ENCODE measurements at regions not wholly inside any gene's neighbourhood (a gene's known extent, or its start where the extent isn't known, plus 50 kb on each side); places are given as distances from the start of the nearest gene placed in this dataset.

DNA sequence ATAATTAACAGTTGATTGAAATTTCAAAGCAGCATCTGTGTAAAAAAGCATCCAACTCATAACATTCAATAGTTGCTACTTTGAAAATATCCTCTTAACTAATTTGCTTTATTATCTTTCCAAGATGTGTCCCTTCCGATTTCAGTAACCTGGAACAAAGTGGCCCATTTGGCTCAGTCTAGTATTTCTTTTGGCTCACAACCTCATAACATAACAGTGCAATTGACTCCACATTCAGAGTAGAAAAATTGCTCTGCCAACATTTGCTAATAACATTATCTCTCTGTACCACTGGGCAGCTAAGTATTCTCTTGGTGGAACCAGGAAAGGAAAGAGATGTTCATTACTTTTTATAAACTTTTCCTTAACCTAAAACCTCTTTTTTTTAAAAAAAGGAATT, 571.1 kb upstream of the ARGLU1 start:
- no peak for DNase-seq

DNA sequence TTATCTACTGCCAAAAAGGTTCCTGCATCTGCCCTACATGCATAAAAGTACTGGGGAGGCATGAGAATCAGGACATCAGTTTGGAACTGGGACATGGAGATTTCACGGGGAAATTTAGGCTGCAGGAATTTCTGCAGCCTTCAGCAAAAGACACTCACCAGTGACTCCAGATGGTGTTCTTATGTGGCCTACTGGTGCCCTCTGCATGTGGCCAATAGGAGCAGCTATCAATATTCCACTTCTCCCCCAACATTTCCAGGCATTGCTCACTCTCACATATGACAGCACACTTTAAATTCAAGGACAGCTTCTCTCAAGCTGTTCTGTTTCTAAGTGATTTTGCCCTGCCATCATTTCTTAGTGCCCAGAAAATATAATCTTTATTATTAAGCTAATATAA, 570.5 kb upstream of the ARGLU1 start:
- no peak for DNase-seq

DNA sequence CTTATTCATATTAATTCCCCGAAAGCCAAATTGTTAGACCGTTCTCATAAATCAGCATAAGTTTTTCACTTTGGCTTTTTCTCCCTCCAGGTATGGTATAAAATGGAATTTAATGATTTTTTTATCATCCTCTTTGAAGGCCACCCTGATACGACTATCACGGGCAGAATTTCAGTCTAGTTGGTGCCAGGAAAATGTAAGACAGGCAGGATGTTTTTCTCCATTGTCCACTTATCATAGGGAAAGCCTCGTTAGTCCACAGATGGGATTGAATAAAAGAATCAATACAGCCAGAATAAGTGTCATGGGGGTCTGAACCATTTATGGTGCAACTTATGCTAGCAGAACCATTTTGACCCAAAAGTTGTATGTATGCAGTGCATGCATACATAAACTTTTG, 566.0 kb upstream of the ARGLU1 start:
- DNase-seq = no peak

DNA sequence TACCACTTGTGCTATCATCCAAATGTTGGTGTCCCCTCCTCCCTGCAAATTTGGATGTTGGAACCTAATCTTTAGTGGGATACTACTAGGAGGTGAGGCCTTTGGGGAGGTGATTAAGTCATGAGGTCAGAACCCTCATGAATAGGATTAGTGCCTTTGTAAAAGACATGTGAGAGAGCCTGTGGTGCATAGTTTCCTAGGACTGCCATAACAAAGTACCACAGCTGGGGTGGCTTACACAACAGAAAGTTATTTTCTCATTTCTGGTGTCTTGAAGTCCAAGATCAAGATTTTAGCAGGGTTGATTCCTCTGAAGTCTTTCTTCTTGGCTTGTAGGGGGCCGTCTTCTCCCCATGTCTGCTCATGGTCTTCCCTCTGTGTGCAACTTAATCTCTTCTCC, 562.6 kb upstream of the ARGLU1 start:
- no peak for DNase-seq

DNA sequence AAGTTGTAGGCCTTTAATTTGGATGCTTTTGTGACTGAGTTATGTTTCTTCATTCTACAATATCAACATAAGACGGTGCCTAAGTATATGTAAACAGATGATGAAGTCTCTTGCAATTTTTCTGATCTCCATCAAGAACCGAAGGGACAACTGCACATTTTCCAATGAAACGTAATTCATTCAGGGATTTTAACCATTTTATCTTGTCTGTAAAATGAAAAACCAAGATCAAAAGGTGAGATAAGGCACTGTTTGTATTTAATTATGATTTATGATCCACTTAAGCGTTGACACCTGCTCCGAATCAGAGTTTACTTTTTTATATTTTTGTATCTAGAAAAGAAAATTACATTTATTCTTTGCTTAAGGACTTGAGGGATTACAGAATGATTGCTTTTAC, 556.8 kb upstream of the ARGLU1 start:
- no peak for DNase-seq

DNA sequence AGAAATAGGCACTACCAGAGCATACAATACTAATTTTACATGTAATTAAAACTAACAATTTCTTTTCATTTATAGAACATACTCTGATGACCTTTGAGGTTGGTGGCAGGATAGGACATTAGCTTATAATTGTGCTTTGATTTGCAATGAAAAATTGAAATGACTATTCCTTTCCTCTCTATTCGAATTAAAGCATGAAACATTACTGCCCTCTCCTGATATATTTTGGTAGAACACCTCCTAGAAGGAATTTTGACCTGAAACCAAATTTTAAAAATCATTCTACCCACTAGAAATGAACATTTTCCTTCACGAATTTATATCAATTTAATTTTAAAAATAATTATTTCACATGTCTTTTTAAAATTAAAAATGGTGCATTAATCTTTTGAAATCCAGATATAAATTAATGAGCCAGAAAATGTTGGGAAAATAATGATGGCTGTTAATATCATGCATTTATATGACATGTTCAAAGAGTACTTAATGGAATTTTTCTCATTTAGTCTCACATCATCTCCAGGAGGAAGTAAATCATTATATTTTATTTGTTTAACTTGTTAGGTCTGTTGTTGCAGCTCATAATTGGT, 556.3 kb upstream of the ARGLU1 start:
- no peak for DNase-seq

DNA sequence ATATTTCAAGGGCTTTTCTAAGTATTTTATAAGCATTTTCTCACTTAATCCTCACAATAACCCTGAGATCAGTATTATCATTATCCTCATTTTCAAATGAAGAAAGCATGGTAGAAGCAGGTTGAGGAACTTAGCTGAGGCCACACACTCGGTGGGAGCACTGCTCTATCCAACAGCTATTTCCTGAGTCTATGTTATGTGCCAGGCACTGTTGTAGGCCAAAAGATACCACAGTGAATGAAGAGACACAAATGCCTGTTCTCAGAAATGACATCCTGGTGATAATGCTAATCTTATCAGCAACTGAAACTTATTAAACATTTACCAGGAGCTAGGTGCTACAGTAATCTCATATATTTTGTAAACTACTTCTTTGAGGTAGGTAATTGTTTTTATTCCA, 553.9 kb upstream of the ARGLU1 start:
- DNase-seq = no peak

DNA sequence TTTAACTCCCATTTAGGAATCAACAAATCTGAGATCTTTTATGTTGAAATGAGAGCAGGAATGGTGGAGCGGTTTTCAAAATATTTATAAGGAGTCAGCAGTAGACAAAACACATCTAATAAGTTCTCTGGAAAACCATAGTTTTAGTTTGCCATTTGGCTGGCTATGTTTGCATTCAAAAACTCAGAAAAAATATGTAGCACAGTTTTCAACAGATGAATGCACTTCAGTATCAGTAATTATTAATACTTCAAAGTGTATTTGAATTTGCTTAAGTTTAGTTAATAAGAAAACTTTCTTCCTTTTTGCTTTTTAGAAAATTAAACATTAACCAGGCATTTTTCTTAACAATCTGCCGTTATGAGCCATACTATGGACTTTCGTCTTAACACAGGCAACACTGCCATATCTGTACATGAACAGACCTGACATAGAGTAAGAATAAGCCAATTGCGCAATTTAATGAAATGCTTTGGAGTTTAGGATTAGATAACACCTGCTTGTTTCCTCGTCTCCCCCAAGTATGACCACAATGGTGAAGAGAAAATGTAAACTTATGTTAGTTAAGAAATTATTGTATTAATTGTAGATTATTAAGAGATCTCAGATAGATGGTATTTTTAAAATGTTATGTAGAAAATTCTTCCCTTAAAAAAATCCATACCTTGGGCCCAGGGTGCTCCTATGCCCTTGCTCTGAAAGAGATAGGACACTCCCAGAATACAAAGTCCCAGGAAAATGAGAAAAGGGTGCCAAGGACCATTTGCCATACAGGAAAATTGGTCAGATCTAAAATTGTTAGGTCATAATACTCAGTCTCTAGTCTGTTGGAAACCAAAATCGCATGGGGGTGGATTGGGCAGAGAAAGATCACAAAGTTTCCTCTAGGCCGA, 552.3 kb upstream of the ARGLU1 start:
- no peak for DNase-seq

DNA sequence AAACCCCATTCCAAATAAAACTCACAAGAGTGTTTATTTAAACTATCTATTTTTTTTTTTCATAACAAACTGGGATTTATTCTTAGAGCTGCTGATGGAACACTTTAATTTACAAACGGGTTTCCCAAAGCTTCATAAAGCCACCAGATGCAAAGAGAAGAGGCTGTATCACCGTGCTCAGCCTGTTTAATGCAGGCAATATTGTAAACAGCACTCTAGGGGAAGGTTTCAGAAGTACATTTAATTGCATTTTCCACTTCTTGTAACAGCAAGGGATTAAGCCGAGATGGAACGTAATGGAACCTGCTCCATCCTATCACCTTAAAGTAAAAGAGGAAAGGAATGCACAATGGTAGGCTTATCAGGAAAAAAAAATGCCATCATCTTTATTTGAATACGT, 550.6 kb upstream of the ARGLU1 start:
- DNase-seq = no peak

DNA sequence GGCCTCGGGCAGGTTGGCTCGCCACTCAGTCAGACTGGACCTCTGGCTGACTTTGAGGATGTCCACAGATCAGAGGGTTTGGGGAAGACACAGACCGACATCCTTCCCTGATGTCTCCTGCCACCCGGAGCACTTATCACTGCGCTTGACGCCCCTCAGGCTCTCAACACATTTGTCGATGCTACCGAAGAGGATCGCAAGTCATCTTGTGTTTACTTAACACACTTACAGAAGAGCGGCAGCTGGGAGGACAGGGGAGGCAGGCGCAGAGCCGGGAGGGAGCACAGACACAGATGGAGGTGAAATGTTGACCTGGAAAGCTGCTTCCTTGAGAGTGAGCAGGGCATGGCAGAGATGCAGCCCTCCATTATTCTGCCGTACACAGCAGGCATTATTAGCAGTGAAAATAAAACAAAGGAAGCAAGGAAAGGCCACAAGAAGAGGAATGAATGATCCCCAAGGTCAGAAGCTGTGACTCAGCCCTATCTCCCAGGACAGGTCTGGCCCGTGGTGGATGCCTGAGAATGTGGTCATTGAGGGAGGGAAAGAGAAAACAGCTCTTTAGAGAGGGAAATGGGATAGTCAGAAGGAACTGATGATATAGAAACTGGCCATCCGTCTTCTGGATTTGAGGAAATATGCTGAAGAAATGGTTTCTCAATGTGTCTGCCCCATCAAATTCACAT, 549.5 kb upstream of the ARGLU1 start:
- no peak for DNase-seq

DNA sequence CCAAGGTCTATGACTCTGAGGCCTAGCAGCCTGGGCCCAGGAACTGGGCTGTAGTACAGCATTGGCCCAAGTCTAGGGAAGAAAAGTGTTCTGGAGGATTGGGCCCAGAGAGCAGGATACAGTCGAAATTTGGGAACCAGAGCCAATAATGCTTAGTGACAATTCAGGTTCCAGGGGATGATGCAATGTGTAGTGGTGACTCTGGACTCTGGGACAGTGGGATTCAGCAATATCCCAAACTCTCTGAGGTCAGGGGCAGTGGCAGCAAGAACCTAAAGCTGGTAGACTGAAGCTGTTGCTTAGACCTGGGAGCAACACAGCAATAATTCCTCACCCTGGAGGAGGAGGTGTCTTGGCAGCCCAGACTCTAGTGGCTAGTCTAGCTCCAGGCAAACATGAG, 545.5 kb upstream of the ARGLU1 start:
- DNase-seq = no peak

DNA sequence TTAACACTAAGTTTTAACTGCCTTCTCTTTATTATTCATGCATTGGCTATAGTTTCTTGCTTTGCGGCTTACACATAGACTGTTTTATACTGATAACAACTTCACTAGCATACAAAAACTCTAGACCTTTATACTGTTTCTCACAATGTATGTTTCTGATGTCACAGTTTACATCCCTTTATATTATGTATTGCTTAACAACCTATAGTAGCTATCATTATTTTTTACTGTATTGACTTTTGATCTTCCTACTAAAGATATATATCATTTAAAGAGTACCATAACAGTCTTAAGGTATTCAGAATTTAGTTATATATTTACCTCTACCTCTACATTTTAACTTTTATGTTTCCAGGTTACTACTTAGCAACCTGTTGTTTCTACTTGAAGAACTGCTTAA, 543.3 kb upstream of the ARGLU1 start:
- DNase-seq = no peak

DNA sequence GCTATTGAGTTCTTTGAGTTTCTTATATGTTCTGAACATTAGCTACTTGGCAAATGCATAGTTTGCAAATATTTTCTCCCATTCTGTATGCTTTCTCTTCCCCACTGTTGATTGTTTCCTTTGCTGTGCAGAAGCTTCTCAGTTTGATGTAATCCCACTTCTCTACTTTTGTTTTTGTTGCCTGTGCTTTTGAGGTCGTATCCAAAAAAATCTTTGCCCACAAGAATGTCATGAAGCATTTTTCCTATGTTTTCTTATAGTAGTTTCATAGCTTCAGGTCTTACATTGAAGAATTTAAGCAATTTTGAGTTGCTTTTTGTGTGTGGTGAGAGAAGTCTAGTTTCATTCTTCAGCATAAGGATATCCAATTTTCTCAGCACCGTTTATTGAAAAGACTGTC, 536.7 kb upstream of the ARGLU1 start:
- no peak for DNase-seq

DNA sequence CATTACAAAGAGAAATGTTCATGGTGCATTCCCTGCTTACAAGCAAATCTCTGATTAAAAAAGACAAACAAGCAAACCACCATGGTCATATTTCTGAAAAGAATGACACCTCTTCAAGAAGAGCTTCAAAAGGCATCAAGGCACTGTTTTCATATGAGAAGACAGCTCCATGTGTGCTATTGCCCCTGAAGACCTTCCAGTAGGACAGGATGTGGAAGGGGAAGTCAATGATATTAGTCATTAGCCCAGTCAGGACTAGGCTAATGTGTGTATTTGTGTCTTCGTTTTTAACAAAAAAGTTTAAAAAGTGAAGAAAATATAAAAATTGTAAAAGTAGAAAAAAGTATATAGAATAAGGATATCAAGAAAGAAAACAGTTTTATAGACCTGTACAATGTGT, 534.7 kb upstream of the ARGLU1 start:
- DNase-seq = no peak

DNA sequence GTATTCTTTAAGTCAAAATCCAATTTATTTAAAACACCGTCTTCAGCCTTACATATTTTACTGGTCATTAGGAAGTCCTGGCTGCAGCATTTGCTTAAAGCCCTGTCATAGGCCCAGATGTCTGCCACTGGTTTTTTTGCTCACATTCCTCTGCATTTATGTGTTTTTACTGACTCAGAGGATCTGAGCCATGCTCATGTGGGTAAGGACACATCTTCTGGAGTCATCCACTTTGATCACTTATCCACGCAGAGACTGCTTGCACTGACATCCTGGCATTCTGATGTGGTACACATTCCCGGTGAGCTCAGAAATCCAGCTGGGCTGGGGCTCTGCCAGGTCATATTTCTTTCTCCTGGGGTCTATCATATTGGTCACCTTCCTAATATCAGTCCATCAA, 531.7 kb upstream of the ARGLU1 start:
- DNase-seq = no peak

DNA sequence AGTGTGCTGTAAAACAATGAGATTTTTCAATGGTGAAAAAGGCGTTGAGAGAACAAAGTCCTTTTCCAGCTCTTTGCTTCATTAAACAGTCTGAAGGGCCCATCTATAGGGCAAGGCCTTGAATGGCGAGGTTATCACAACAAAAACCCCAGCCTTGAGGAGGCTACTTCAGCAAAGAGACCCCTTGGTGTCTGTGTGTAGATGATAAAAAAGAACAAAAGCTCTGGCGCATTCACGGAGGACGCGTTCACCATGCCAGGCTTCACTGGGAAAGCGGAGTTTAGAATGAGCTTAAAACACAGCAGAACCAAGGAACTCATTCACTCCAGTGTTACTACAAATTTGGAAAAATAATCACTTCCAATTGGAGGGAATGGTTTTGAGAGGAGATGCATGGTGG, 530.0 kb upstream of the ARGLU1 start:
- DNase-seq = no peak

DNA sequence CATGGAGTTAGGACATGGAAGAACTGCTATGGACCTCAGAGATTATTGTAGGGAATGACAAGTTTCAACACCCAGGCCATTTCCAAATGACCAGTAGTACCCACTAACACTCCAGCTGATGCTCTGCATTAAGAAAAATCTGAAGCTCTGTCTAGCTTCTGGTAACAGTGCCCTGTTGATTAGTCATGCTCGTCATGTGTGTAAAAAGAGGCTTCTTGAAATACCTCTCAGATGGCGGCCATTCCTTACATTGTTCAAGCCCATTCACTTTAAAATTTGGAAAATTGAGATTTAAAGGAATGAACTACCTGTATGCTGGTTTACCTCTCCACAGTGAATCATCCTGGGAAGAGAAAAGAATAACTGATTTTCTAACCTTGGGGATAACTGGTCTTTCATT, 527.9 kb upstream of the ARGLU1 start:
- no peak for DNase-seq

DNA sequence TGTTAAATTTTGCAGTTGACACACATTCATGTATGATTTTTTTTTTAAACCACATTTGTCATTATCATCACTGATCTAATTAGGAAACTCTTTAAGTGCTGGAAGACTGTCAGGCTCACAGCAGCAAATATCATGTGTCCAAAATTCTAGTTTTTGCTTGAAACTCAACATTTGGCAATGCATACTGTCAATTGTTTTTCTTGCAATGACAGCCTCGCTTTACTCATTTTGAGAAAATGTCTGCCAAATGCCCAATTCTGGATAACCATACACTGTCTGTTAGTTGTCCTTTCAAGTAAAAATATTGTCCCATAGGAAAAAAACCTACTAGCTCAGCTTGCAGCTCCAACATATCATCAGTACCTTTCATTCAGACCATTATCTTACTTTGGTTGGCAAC, 523.9 kb upstream of the ARGLU1 start:
- no peak for DNase-seq

DNA sequence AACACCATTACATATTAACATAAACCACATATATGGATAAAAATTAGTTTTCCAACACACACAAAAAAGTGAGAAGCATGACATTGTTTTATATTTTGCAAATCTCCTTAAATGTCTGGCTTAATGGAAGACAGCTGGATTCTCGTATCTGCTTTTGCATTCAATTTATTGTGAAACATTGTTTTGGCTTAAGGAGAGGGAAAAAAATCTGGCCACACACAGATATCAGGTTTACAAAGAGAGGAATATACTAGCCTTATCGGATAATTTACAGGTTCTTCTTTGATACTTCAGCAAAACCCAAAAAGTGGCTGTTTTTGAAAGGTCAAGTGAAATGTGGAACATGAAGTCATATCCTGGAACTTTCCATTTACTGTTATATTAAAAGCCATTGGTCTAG, 523.5 kb upstream of the ARGLU1 start:
- no peak for DNase-seq

DNA sequence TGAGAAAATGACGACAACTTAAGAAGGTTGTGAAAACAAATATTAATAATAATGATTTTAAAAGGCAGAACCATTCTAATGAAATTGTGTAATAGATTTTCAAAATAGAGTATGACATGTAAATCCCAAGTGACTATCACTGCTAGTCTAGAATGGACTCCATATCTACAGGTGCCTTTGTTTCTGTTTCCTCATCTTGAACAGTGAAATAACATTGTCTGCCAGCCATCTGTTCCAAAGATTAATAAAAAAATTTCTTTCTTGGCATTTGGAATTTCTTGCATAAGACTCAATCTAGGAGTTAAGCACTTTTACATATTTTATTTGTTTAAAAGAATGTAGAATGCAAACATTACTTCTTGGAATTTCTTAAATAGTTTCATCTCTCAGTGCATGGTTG, 520.1 kb upstream of the ARGLU1 start:
- DNase-seq = no peak

DNA sequence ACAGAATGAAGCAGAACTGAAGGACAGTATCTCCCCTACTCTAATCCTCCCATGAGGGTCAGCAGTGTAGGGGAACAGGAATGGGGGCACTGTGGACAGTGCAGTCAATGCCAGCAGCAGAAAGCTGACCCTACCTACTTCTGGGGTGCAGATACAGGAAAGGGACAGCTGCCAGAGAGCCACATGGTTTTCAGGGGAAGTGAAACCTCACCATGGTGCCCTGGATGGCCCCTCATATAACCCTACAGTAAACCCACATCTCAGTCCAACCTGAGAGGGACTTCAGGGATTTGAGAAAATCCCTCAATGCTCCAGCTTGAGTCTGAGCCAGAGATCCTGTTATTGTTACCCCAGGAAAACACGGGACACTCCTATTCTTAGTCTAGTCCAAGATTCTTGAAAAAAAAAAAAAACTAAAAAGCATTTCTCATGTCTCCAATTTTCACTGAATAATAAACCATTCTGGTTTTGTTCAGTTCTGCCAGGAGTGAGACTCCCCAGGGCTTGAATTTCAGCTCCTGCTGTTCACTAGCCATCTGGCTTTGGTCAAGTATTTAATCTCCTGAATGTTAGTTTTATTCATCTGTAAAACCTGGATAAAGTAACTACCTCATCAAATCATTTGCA, 511.6 kb upstream of the ARGLU1 start:
- no peak for DNase-seq

DNA sequence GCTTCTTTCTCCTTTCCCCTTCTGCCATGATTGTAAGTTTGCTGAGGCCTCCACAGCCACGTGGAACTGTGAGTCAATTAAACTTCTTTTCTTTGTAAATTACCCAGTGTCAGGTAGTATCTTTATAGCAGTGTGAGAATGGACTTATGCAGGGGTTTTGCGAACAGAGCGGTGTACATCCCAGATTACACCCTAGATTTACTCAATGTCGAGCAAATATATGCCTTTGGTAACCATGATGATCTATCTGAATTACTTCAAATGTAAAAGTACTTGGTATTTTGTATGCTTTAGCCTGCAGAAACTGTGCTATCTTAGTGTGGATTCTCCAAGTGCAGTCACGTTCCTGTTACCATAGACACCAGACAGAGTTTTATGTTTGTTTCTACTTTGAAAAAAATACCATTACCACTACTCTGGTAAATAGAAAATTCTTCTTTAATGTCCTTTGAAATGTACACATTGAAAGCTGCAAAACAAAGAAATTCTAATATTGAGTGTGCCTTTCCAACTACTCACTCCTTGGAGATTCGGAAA, 510.4 kb upstream of the ARGLU1 start:
- no peak for DNase-seq

DNA sequence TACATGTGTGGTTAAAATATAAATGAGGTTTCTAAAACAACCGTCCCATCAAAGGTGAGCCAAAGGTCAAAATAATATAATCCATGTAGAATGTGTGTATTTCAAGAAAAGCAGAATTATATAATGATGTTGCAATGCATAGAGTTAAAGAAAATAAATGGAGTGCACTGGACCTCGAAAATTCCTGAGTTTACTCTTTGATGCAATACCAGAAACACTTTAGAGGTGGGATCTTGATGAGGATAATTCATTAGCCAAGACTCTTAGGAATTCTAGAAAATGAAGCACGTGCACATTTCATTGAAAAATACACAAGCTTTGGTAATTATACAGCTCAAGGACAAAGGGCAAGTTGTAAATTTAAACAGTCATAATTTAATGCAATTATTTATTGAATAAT, 508.9 kb upstream of the ARGLU1 start:
- DNase-seq = no peak

DNA sequence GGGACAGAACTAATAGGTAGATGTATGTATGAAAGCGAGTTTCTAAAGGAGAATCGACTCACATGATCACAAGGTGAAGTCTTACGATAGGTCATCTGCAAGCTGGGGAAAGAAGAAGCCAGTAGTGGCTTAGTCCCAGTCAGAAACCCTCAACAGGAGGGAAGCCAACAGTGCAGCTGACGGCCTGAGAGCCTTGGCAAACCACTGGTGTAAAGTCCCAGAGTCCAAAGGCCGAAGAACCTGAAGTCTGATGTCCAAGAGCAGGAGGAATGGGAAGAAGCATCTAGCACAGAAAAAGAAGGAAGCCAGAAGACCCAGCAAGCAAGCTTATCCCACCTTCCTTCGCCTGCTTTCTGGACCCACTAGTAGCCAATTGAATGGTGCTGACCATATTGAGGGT, 507.6 kb upstream of the ARGLU1 start:
- no peak for DNase-seq
